Mesodermal cell (in vitro differentiated cells): ENCODE measurements at regions not wholly inside any gene's neighbourhood (a gene's known extent, or its start where the extent isn't known, plus 50 kb on each side); places are given as distances from the start of the nearest gene placed in this dataset.
"Not testable (repeated sequence)": the region's sequence is repeated elsewhere in the genome, so short reads cannot be mapped to it uniquely, and the experiment has no call there.

ENCODE experiments used
- H3K27ac ChIP-seq: 2 replicates; pipeline ENCODE4 v1.7.0; 2013; ENCODE audit warnings: mild to moderate bottlenecking, low read depth, low read length, moderate library complexity; ENCODE audit not compliant: severe bottlenecking
- H3K36me3 ChIP-seq: 2 replicates; pipeline ENCODE4 v1.7.1; 2013; ENCODE audit warnings: mild to moderate bottlenecking, low read length, moderate library complexity; ENCODE audit not compliant: control insufficient read depth, insufficient read depth
- H3K4me1 ChIP-seq: one replicate; pipeline ENCODE4 v1.7.1; 2013; ENCODE audit warnings: mild to moderate bottlenecking, low read length; ENCODE audit not compliant: insufficient read depth, control insufficient read depth, poor library complexity, severe bottlenecking
- H3K4me3 ChIP-seq: 2 replicates; pipeline ENCODE4 v1.7.0; 2013; ENCODE audit warnings: low read length, control low read depth, mild to moderate bottlenecking; ENCODE audit not compliant: insufficient read depth, poor library complexity, severe bottlenecking; ENCODE audit errors: extremely low read depth
- H3K9me3 ChIP-seq: 2 replicates; pipeline ENCODE4 v1.7.1; 2013; ENCODE audit warnings: mild to moderate bottlenecking, low read length, moderate library complexity; ENCODE audit not compliant: control insufficient read depth
- WGBS, 2 experiments: methylation state at CpG; one replicate each; pipeline ENCODE4 v1.1.5; 2013; ENCODE audit warnings: missing lambda C conversion rate in 2 of 2; ENCODE audit not compliant: insufficient coverage in 2 of 2; 5-methylcytosine and 5-hydroxymethylcytosine counted together

DNA sequence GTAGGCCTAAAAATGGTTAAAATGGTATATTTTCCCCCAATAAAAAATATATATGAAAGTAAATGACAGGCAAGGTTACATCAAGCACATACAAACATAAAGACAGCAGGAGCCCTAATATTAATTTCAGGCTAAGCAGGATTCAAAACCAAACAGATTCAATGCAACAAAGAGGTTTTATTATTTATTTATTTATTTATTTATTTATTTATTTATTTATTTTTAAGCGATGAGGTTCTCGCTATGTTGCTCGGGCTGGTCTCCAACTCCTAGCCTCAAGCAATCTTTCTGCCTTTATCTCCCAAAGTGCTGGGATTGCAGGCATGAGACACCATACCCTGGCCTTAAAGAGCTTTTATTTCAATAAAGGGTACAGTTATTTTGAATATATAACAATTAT is 106.4 kb upstream of the SHB start:
- H3K27ac ChIP-seq, result no peak overlapping the region
- no peaks in the 10 kb centered on the region for H3K36me3 ChIP-seq
- H3K9me3 ChIP-seq, result peaks cover 4% of the 10 kb centered on the region
- H3K4me1 ChIP-seq, result no peaks in the 10 kb centered on the region
- 94% methylated on average over 2 of the region's 3 CpGs; no CpG with 5 or more reads in 1 of the 2 experiments for WGBS, 2 experiments
- H3K4me3 ChIP-seq, result no peak overlapping the region

DNA sequence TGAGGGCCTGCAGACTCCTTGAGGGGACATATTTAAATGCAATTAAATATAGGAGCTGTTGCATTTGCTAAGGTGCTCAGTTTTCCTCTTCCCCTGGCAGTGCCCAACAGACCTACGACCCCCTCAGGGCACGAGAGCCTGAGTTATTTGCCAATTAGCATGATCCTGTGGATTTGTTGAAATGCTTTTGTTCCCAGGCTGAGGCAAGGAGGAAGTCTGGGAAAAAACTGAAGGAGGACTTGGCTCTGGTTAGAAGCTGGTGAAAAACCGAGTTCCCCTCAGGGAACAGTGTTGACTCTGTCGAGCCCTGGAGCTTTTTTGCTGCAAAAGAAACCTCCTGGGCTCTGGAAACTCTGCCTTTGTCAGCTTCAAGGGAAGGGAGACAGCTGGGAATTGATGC is 103.6 kb upstream of the SHB start:
- WGBS, 2 experiments, result 35 to 40% methylated on average over 3 of the region's 4 CpGs
- H3K4me3 ChIP-seq, result no peak overlapping the region
- H3K9me3 ChIP-seq, result peaks cover 13% of the 10 kb centered on the region
- H3K4me1 ChIP-seq, result no peaks in the 10 kb centered on the region
- no peak overlapping the region for H3K27ac ChIP-seq
- H3K36me3 ChIP-seq, result no peaks in the 10 kb centered on the region

DNA sequence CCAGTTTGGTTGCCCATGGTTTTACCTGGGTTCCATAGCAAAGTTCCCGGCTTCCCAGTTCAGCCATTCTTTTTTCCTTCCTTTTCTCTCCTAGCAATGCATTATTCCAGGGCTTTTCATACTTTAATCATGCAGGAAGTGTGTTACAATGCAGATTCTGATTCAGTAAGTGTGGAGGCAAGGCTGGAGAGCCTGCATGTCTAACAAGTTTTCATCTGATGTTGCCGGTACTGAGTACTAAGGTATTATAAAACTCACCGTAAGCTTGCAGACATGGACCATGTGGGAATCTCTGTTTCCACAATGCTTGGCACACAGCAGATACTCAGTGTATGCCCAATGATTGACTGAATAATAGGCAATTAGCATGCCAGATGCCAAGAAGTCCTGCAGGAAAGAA is 102.9 kb upstream of the SHB start:
- H3K36me3 ChIP-seq, result no peaks in the 10 kb centered on the region
- no peak overlapping the region for H3K4me3 ChIP-seq
- H3K9me3 ChIP-seq, result peaks cover 13% of the 10 kb centered on the region
- H3K27ac ChIP-seq, result no peak overlapping the region
- WGBS, 2 experiments, result 96 to 100% methylated on average over 2 of the region's 3 CpGs
- H3K4me1 ChIP-seq, result no peaks in the 10 kb centered on the region

DNA sequence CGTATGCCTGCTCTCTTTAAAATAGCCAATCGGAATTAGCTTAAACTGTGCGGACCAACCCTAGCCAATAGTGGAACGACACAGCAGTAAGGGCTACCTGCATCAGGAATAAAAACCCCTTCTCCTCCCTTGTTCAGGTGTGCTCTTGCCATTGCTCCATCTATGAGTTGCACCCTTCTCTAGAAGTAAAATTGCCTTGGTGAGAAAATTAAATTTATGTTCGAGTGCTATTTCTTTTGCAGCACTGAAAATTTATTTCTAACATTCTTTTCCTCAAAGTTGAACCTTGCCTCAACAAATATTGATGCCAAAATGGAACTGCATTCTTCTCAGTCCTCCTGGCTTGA is 102.5 kb upstream of the SHB start:
- Histone ChIP-seq H3K4me3 (no peak overlapping the region), H3K27ac (no peak overlapping the region), H3K36me3 (no peaks in the 10 kb centered on the region), H3K4me1 (no peaks in the 10 kb centered on the region), H3K9me3 (peaks cover 13% of the 10 kb centered on the region)
- WGBS, 2 experiments, result 97% methylated on average over 4 of the region's 5 CpGs

DNA sequence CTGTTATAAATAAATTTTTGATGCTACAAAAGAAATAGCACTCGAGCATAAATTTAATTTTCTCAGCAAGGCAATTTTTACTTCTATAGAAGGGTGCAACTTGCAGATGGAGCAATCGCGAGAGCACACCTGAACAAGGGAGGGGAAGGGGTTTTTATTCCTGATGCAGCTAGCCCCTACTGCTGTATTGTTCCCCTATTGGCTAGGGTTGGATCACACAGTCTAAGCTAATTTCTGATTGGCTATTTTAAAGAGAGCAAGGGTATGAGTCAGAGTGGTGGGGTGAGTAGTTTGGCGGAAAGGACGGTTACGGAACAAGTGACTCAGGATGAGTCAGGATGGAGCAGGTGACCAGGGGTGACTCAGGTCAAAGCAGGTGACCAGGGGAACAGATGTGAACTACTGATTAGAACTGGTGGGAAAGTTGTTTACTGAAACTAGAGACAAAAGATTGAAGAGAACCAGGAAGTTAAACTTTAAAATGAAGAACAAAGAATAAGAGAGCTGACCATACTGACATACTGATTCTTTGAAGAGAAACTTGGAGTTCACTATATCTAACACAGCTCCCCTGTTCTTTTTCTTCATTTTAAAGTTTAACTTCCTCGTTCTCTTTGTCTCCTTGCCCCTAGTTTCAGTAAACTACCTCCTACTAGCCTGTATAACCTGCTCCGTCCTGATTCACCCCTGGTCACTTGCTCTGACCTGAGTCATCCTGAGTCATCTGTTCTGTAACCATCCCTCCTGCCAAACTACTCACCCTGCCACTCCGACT is 101.9 kb upstream of the SHB start:
- 96% methylated on average over 6 to 7 of the region's 9 CpGs for WGBS, 2 experiments
- not testable (repeated sequence) for H3K4me3 ChIP-seq
- H3K27ac ChIP-seq, result peak overlapping the region; percentile 58

DNA sequence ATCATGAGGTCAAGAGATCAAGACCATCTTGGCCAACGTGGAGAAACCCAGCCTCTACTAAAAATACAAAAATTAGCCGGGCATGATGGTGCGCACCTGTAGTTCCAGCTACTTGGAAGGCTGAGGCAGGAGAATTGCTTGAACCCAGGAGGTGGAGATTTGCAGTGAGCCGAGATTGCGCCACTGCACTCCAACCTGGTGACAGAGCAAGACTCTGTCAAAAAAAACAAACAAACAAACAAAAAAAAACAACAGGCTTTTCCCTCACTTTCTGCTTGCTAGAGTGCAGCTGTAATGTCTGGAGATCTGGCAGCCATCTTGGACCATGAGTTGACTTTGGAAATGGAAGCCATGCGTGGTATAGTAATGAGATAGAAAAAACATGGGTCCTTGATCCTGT is 101.1 kb upstream of the SHB start:
- H3K36me3 ChIP-seq, H3K4me1 ChIP-seq, H3K27ac ChIP-seq, H3K4me3 ChIP-seq: not testable (repeated sequence)
- peaks cover 13% of the 10 kb centered on the region for H3K9me3 ChIP-seq
- WGBS, 2 experiments, result 88 to 100% methylated on average over 4 to 5 of the region's 6 CpGs

More for the DNA sequence above, 101.9 kb upstream of the SHB start:
- peaks cover 13% of the 10 kb centered on the region for H3K9me3 ChIP-seq
- not testable (repeated sequence) for H3K4me1 ChIP-seq, H3K36me3 ChIP-seq

DNA sequence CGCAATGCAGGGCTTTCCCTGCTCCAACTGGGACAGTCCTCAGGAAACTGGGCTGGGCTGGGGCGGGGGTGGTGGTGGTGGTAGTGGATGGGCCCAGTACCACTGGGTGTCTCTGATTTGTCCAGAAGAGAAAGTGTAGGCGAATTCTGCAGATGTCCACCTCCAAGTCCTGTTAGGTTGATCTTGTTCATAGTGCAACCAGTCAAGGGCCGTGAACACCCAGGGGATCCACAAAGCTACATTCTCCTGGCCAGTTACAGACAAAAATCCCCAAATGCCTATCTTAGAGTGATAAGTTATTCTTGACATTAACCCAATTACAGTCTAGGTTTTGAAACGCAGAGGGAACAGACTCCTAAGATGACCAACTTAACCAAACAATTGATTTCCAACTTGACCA is 97.5 kb upstream of the SHB start:
- 92% methylated on average over 2 of the region's 5 CpGs for WGBS, 2 experiments
- H3K4me1 ChIP-seq, result no peaks in the 10 kb centered on the region
- peaks cover 13% of the 10 kb centered on the region for H3K9me3 ChIP-seq
- H3K27ac ChIP-seq, result no peak overlapping the region
- no peak overlapping the region for H3K4me3 ChIP-seq
- no peaks in the 10 kb centered on the region for H3K36me3 ChIP-seq

DNA sequence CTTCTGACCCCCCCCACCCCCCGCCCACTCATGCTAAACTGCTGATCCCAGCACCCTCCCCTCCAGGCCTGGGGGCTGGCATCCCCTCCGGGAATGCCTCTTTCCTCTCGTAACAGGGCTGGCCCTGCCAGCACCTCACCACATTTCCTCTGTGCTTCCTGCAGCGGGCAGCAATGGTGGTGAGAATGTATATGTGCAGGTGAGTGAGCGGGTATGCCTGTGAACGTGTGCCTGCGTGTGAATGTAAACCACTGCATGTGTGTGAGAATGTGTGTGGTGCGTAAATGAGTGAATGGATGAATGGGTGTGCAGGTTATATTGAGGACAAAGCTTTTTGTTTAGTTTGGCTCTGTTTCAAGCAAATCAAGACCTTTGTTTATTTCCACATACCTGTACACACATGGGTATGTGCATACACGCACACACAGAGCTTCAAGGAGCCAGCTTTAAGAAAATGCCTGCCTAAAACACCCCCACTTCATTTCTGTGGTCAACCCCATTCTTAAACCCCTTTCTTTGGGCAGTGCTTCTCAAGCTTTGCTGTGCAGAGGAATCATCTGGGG is 95.7 kb upstream of the SHB start:
- no peak overlapping the region for H3K27ac ChIP-seq
- peaks cover 3% of the 10 kb centered on the region for H3K9me3 ChIP-seq
- no peaks in the 10 kb centered on the region for H3K36me3 ChIP-seq
- no peak overlapping the region for H3K4me3 ChIP-seq
- H3K4me1 ChIP-seq, result no peaks in the 10 kb centered on the region
- WGBS, 2 experiments, result 86 to 95% methylated on average over 4 to 5 of the region's 9 CpGs

DNA sequence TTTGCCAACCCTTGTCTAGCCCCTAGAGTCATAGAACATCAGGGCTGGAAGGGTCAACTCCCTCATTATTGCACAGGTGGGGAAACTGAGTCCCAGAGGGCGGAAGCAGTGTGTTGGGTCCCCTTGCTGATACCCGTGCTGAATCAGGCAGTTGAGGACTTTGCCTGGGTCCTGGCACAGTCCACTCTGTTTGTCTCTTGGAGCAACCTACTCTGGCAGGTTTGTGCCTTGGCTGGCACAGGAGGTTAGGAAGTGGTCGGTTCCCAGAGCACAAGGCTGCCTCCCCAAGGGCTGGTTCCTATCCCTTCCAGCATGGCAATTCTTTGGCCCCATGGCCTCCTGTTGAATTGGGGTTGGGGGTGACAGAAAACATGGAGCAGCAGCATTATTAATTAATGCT is 94.5 kb upstream of the SHB start:
- no peak overlapping the region for H3K27ac ChIP-seq
- no peaks in the 10 kb centered on the region for H3K4me1 ChIP-seq
- WGBS, 2 experiments, result 89 to 93% methylated on average over 2 of the region's 3 CpGs
- no peaks in the 10 kb centered on the region for H3K9me3 ChIP-seq
- no peaks in the 10 kb centered on the region for H3K36me3 ChIP-seq
- no peak overlapping the region for H3K4me3 ChIP-seq

DNA sequence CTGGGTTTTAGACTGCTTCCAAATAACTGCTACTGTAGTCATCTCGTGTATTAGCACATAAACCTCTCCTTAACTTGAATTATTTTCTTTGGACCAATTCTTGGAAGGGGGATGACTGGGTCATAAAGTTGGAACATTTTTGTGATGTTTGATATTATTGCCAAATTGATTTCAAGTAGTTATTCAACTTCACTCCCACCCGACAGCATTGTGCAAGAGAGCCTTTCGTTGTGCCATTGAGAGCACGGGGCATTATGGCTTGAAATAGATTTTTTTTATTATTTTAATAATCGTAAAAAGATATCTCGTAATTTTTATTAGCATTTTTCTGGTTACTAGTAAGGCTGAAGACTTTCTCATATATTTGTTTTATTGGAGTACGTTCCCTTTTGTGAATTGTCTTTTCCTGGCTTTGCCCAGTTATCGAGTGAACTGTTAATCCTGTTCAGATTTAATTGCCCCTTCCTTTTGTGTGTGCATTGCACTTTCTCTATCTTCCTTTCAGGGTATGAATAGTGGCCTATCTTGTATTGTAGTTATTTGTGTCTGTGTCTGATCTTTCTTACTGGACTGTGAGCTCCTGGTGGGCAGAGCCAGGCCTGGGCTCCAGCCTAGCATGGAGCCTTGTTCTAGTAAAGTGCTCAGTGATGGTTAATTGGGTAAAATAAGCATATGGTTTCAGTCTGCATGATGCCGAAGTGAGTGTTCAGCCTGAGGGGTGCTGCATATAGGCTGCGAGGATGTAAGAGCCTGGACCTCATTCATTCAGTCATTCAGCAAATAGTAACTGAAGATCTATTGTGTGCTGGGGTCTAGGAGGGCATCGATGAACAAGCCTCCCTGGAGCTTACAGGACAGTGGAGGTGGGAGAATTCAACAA is 93.5 kb upstream of the SHB start:
- H3K36me3 ChIP-seq, result no peaks in the 10 kb centered on the region
- 56 to 71% methylated on average over 1 to 3 of the region's 11 CpGs for WGBS, 2 experiments
- no peak overlapping the region for H3K27ac ChIP-seq
- H3K9me3 ChIP-seq, result no peaks in the 10 kb centered on the region
- no peaks in the 10 kb centered on the region for H3K4me1 ChIP-seq
- no peak overlapping the region for H3K4me3 ChIP-seq
